CD4-positive, alpha-beta T cell treated with Interleukin-17A for 4 hours (primary cell): ENCODE measurements at regions not wholly inside any gene's neighbourhood (a gene's known extent, or its start where the extent isn't known, plus 50 kb on each side); places are given as distances from the start of the nearest gene placed in this dataset.

Experiments
- DNase-seq: peaks from one replicate; pipeline ENCODE4 v3.0.0-alpha.2; 2020; ENCODE audit warnings: mixed read lengths

DNA sequence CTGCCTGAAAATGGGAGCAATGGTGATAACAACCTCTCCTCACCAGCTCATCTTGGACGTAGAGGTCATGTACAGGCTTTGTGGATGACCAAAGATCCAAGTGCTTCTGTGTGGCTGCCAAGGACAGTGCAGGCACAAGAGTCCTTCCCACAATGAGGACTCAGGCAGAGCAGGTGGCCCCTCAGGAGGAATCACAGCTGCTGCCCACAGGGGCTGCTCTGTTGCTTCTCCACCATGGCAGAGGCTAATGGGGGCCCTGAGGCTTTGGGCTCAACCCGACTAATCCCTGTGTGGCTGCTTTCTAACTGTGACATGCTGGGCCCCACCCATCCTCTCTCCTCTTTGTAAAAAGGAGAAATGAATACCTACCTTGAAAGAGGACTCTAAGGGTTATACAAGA lies 58.1 kb upstream of the MRPS22 start:
- DNase-seq = no peak

DNA sequence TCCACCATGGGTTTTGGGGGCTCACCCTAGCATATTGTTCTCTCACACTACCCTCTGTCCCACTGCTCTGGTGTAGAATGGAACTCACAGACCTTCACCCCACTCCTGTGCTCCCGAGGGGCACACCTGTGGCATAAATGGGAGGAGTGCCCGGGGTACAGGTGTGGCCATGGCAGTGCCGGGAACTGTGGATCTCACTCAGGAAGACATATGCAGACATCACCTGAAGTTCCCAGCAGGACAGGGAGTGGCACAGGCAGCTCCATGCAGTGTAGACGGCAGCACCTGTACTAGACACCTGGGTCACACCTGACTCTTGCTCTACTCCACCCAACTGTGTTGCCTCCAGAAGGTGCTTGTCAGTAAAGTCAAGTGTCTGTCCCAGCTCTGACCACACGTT lies 57.6 kb upstream of the MRPS22 start:
- DNase-seq = no peak

DNA sequence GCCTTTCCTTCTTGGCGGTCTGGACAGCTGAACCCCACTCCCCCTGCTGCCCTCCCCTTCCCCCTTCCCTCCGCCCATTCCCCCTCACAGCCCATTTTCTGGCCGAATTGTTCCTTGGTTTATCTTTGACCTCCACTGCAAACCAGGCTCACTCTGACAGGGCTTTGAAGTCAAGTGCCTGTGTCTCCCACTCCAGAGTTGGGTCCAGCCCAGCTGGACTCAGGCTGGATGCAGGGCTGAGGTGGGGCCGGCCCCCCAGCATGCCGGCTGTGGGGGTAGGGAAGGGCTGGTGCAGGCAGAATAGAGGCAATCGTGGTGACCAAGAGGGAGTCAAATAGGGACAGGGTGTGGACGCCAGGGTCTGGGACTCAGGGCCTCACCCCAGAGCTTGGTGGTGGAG lies 57.0 kb upstream of the MRPS22 start:
- no peak for DNase-seq

DNA sequence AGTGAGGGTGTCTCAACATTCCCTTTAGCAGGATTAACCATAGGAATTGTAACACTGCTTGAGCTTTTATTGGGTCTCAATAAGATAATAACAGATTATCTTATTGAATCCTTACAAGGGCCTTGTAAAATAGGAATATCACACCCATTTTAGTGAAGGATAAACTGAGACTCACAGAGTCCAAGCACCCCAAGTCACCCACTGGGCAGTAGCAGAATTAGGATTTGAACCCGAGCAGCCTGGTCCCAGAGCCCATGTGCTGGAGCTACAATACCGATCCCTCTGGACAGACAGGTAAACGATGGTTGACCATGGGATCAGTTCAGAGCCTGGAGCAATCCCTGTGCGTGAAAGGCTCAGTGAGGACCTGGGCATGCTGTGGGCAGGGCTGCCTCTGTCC lies 56.3 kb upstream of the MRPS22 start:
- DNase-seq = no peak

DNA sequence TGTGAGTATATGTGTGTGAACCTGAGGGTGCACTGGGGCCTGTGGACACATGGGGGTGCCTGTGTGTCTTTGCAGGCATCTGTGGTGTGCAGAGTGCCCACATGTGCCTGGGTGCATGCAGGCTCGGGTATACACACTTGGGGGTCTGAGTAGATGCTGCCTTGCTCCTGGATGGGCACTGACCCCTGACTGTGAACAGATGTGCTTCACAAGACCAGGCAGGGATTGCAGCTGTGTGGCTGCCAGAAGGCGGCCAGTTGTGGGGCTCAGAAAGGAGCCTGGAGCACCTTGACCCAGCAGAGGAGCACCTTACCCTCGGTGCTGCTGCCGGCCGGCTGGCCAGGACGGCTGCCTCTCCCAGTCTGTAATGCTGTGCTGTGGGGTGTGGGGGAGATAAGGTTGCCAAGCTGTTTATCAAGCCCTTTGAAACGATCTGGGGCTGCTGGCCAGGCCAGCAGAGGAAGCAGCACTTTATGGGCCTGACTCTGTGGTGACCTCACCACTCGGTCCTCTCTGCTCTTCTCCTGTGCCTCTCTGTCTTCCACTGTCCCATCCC lies 55.5 kb upstream of the MRPS22 start:
- DNase-seq = no peak

DNA sequence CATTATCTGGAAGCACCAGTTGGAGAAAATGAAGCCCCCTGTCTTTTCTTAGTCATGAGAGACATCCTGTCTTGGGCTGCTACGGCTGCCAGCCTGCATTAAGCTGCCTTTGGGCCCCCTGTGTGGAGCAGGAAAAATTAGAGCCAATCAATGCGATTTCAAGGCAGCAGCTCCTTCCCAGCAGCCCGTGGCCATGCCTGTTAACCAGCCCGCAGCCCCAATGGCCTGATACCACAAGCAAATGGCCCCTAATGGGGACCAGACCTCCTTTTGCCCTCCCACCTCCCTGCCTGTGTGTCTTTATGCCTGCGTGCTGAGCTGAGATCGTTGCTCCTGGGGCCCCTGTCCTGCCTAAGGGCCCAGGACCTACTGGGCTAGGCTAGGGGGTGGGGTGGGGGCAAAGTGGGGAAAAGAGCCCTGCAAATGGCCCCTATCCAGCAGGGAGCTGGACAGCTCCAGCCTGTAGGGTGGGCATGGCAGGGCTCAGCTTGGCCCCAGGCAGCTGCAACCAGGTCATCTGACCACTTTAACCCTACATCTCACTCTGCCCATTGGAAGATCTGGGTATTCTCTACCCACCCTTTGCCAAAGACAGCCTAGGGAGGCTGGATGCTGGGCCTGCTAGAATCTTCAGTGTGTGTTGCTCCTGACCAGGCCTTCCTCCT lies 53.8 kb upstream of the MRPS22 start:
- DNase-seq = no peak

DNA sequence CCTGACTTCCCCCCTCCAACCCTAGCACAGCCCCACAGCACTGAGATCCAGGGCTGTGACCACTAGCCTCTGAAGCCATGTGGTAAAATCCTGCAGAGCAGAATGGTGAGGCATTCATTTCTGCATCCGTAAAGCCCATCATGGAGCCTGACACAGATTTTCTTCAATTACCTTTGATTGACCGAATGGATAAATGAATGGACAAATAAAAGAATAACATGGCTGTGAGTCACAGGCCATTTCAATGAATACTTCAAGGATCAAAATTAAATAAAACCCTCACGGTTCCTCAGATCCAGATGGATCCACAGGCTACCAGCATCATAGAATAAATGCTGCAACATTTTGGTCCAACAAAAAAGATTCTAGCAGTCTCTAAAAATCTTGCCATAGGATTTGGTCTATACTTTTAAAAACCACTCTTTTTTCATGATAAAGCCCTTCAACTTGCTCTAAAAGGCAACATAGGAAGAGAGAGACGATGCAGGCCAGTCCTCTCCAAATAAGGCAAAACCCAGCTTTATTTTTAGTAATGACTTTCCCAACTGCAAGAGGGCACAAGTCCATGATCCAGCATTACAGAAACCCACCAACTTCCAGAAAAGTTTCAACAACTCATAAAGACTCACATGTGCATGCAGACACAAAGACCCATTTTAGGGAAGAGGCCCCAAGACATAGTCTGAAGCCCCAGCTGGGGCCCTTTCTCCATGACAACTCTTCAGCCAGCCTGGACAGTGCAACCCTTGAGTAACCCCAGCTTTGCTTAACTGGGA lies 52.4 kb upstream of the MRPS22 start:
- DNase-seq = no peak

DNA sequence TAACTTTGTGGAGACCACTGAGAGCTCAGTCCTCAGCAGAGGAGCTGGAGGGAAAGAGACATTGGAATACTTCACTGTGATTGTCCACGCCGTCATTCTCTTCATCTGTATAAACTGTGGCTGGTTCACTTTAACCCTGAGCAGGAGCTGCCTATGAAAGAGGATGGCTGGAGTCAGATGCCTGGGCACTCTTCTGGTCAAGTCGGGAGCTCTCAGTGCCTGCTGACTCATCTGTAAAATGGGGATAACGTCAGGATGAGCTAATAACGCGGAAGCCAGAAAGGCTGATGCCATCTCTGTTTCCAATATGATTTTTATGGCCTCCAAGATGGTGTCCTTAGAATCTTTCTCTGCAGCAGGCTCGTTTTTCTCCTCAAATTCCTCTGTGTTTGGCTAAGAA lies 51.6 kb upstream of the MRPS22 start:
- DNase-seq = no peak

DNA sequence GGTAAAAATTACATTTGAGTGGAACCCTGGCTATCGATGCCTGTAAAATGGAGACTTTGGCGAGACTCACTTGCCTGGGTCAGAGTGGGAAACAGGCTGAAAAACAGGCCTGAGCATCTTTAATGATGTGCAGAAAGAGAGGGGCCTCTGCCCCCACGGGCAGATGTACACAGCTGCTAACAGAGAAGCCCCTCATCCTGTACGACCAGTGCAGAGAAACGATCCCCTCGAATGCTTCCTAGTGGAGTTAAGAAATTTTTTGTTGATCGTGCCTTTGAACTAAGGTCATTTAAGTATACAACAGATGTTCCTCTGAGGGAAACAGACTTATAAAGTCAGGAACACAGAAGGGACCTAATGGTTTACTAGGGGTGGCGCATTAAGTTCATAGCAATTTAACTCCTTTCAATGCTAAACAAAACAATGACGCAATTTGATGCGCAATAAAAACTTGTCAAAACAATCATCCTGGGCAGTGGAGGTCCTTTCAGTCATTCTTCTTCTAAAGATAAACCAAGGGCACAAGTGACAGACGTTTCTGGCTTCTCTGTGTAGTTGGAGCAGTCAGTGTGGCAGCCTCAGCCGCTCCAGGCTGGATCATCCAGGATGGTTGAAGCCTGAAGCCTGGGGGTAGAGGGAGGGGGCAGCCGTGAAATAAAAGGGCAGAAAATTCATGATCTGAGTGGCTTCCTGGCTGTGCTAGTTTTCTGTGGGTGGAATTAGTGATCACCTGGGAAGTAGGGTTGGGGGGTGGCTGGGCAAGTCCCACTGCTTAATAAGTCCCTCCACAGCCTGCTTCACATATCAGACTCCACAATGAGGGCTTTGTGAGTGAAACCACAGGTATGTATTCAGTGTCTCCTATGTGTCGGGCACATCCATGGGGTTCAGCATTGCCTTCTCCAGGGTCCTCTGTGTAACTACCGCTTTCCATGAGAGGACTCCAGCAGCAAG lies 50.8 kb upstream of the MRPS22 start:
- no peak for DNase-seq

DNA sequence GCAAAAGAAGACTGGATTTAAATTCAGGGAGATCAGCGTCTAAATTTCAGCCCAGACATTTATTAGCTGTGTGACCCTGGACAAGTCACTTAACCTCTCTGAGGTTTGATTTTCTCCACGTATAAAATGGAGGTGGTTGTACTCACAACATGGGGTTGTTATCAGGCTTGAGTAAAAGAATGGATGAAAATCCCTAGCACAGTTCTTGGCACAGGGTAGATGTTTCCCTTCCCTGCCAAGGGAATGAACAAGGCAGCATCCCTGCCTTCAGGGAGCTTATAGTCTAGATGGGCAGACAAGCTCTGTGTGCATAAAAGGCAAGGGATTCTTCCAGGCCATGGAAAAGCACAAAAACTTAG lies 50.2 kb upstream of the MRPS22 start:
- no peak for DNase-seq
